ENCODE measurements at regions not wholly inside any gene's neighbourhood (a gene's known extent, or its start where the extent isn't known, plus 50 kb on each side); places are given as distances from the start of the nearest gene placed in this dataset.

GRCh38 chr18:24735624-24736231, 275.3 kb downstream of the HRH4 start:
- no peak for DNase-seq (ENCODE audit: low read depth)

DNA sequence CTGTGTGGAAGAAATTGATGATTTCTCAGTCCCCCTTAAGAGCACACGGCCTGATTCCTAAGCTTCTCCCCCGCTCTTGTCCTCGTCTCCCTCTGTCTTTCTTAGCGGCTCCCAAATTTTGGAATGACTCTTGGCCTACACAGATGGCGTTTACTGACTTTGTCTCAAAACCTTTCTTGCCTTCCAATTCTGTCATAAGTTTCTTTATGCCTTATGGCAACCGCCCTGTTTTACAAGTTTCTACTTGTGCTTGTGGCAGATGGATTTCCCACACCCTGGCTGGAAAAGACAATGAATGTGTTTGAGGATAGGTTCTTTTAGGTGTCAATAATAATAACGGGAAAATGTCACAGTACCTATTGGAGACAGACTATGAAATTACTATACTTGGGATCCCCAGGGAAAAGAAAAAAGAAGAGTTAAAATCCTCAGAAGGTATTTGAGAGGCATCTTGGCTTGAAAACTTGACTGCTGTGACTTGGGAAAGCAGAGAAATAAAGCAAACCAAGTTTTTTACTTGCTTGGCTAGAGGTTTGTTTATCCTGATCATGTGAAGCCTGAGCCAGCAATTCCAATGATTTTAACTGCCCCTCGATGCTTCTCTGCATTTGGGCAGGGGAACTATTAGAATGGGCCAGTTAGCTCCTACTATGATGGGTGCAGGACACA, 276.4 kb downstream of the HRH4 start:
- no peak for DNase-seq (ENCODE audit: low read depth)

GRCh38 chr18:24740829-24741228, 280.4 kb downstream of the HRH4 start:
- DNase-seq (ENCODE audit: low read depth), result no peak

- DNase-seq (ENCODE audit: low read depth), result no peak
Measured at GRCh38 chr18:24741321-24741720, 280.9 kb downstream of the HRH4 start.

DNA sequence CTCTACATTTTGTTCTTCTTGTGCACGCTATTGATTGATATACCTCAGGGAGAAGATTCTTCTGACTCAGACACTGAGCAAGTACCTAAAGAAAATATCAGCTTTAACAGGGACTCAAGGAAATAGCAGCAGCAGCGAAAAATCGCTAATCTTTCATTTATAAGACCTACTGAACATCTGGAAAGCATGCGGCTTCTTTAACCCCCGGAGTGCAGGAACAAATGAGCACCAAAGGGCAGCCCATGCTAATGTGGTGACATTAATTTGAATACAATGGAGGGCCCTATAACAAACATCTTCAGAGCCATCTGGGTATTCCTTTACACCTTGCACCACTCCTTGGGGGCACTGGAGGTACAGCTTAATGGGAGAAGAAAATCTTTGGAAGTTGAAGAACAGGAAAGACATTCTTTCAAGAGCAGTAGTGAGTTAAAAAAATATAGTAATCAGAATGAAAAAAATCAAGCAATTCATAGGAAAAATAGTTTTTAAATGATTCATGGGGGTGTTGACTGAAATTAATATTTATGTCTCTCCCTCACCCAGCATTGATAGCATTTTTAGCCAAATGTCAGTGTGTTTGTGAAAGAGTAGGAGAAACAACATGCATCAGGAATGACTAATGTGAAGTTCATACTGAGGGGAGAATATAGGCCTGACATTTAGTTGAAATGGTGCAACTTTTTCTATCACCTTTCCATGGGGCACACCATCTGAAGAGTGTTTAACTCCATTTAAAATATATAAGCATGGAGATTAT, 281.7 kb downstream of the HRH4 start:
- no peak for DNase-seq (ENCODE audit: low read depth)

DNA sequence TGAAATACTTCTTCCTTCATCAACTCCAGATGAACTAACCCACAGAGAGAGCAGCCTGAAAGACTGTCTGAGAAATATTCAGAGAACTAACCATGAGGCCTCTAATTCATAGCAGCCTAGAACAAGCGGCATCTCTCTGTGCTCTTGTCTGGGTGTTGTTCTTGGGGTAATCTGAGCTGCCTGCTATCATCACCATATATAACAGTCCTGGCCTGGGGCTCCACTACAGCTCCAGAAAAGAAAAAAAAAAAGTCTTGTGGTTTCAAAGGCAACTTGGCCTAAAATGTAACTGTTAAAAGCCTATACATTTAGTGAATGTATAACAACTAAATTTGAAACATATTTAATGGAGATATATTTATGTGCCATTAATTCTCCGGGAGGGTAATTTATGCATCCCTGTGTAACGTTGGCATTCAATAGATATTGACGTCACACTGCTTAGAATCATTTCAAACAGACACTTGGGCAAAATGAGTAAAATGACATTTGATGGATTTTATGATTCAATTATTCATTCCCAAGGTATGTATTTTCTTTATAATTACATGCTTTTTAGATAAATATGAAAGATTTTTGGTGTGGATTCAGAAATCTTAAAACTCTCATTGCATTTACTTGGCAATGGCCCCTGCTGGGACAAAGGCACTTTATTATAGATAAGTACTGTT, 294.3 kb downstream of the HRH4 start:
- DNase-seq (ENCODE audit: low read depth), result no peak

- DNase-seq (ENCODE audit: low read depth), result no peak
Measured at GRCh38 chr18:24756385-24756784, 295.9 kb downstream of the HRH4 start.

DNA sequence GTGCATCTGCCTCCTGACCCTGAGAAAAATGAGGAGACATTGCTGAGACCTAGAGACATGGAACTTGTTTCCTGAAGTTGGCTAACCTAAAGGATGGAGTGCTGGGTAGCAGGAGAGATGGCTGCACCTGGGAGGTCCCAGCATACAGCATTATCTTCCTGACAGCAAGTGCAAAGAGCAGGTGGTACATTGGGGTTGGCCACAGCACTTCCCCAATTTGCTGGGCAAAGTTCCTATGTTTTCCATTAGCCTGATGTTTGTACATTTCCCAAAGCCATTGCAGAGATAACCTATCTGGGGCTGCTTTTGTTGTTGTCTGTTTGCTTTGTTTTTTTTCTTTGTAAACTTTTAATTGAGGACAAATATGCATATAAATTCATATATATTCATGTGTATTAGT, 296.7 kb downstream of the HRH4 start:
- DNase-seq (ENCODE audit: low read depth), result no peak

DNA sequence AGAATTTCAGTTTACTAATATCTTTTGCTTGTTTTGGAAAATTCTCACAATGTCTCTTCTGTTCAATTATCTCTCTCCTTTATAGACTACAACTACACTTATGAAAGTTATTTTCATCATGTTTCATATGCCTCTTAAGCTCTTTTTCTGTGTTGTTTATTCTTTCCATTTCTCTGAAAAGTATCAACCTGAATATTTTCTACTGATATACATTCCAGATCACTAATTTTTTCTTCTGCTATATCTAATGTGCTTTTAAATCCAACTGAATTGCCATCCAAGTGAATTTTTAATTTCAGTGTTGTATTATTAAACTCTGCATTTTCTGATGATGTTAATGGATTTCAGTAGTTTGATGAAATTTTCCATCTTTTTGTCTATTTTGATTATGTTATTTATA, 301.3 kb downstream of the HRH4 start:
- no peak for DNase-seq (ENCODE audit: low read depth)

GRCh38 chr18:24762511-24762910, 302.1 kb downstream of the HRH4 start:
- no peak for DNase-seq (ENCODE audit: low read depth)

GRCh38 chr18:24763765-24764513, 303.5 kb downstream of the HRH4 start:
- DNase-seq (ENCODE audit: low read depth), result peak; percentile 47

GRCh38 chr18:24764766-24765165, 304.3 kb downstream of the HRH4 start:
- no peak for DNase-seq (ENCODE audit: low read depth)

- DNase-seq (ENCODE audit: low read depth), result no peak
Measured at GRCh38 chr18:24766376-24766775, 305.9 kb downstream of the HRH4 start.

- DNase-seq (ENCODE audit: low read depth), result no peak
Measured at GRCh38 chr18:24770311-24771024, 310.0 kb downstream of the HRH4 start.

DNA sequence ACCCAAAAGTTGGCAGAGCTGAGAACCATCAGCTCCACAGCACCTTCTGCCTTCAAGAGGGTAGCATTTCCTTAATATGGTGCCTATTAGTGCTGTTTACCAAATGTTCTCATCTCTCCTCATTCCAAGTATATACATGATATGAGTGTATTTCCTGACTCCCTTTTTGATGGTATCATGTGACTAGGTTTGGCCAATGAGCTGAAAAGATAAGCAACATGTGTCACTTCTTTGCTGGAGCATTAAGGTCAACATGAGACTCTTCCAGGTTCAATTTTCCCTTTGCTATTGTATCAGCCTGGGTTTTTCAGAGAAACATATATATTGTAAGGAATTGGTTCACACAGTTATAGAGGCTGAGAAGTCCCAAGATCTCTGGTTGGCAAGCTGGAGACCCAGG, 310.9 kb downstream of the HRH4 start:
- no peak for DNase-seq (ENCODE audit: low read depth)

DNA sequence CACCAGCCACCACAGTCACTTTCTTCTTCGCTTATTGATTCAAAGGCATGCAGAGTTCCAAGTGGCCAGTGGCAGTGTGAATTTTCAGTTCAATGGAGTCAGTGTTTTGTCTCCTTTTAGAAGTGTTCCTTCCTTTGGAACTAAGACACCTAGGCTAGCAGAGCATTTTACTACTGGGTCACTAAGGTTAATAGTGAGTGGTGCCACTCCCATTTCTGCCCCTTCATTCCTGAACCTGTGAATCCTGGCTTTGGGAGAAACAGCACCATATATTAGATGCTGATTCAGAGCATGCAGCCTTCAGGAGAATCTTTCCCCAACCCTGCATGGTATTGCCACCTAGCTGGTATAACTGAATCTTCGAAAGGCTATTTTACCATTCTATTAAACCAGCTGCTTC, 312.7 kb downstream of the HRH4 start:
- no peak for DNase-seq (ENCODE audit: low read depth)

DNA sequence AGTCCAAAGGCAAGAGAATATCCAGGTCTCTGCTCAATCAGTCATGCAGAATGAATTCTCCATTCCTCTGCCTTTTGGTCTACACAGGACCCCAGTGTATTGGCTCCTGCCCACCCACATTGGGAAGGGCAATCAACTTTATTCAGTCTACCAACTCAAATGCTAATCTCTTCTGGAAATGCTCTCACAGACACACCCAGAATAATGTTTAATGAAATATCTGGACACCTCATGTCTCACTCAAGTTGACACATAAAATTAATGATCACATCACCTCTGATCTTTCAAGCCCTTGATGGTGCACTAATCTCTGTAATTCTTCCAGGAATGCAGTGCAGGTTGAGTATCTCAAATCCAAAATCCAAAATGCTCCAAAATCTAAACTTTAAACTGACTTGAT, 315.6 kb downstream of the HRH4 start:
- DNase-seq (ENCODE audit: low read depth), result no peak

DNA sequence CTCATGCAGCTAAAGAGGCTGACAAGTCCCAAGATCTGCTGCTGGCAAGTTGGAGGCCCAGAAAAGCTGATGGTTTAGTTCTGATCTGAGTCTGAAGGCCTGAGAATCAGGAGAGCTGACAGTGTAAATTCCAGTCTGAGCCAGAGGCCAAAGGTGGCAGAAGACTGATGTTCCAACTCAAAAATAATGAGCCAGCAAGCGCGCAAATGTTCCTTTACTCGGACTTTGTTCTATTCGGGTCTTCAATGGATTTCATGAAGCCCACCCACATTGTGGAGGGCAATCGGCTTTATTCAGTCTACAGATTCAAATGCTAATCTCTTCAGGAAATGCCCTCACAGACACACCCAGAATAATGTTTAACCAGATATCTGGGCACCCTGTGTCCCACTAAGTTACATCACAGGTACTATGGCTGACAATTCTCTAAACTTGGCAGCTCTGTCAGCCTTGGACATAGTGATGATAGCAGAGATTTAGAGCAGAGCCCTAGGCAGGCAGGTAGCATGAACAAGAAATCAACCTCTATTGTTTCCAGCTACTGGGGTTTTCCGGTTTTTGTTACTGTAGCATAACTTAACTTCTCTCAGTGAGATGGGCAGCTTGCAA, 318.5 kb downstream of the HRH4 start:
- DNase-seq (ENCODE audit: low read depth), result no peak

GRCh38 chr18:24782566-24782965, 322.1 kb downstream of the HRH4 start:
- no peak for DNase-seq (ENCODE audit: low read depth)

- no peak for DNase-seq (ENCODE audit: low read depth)
Measured at GRCh38 chr18:24785019-24785418, 324.6 kb downstream of the HRH4 start.

- DNase-seq (ENCODE audit: low read depth), result no peak
Measured at GRCh38 chr18:24786027-24786426, 325.6 kb downstream of the HRH4 start.

Data from fibroblast of the conjunctiva (primary cell).